ENCODE measurements at regions not wholly inside any gene's neighbourhood (a gene's known extent, or its start where the extent isn't known, plus 50 kb on each side); places are given as distances from the start of the nearest gene placed in this dataset.
"Not testable (repeated sequence)": the region's sequence is repeated elsewhere in the genome, so short reads cannot be mapped to it uniquely, and the experiment has no call there.

GRCh38 chr17:33983824-33984574 lies 271.1 kb upstream of the CCL2 start:
- DNase-seq = no peak

- DNase-seq = no peak
Measured at GRCh38 chr17:33986088-33986487, 269.0 kb upstream of the CCL2 start.

- DNase-seq = no peak
Measured at GRCh38 chr17:33986566-33986965, 268.5 kb upstream of the CCL2 start.

- DNase-seq = no peak
Measured at GRCh38 chr17:33987162-33987561, 267.9 kb upstream of the CCL2 start.

- DNase-seq = no peak
Measured at GRCh38 chr17:33989361-33990148, 265.5 kb upstream of the CCL2 start.

- DNase-seq = no peak
Measured at GRCh38 chr17:33990943-33991706, 264.0 kb upstream of the CCL2 start.

GRCh38 chr17:33992113-33992512 lies 263.0 kb upstream of the CCL2 start:
- no peak for DNase-seq

- no peak for DNase-seq
Measured at GRCh38 chr17:34000639-34001038, 254.4 kb upstream of the CCL2 start.

- DNase-seq = no peak
Measured at GRCh38 chr17:34001246-34001645, 253.8 kb upstream of the CCL2 start.

GRCh38 chr17:34006126-34006525 lies 249.0 kb upstream of the CCL2 start:
- DNase-seq = no peak

- no peak for DNase-seq
Measured at GRCh38 chr17:34008125-34008524, 247.0 kb upstream of the CCL2 start.

- no peak for DNase-seq
Measured at GRCh38 chr17:34009912-34010311, 245.2 kb upstream of the CCL2 start.

- DNase-seq = no peak
Measured at GRCh38 chr17:34010534-34010933, 244.6 kb upstream of the CCL2 start.

GRCh38 chr17:34011599-34011998 lies 243.5 kb upstream of the CCL2 start:
- DNase-seq = no peak

- no peak for DNase-seq
Measured at GRCh38 chr17:34012709-34013375, 242.2 kb upstream of the CCL2 start.

GRCh38 chr17:34015253-34015652 lies 239.8 kb upstream of the CCL2 start:
- DNase-seq = no peak

- no peak for DNase-seq
Measured at GRCh38 chr17:34024386-34024785, 230.7 kb upstream of the CCL2 start.

GRCh38 chr17:34024806-34025551 lies 230.1 kb upstream of the CCL2 start:
- no peak for DNase-seq

- not testable (repeated sequence) for DNase-seq
Measured at GRCh38 chr17:34030601-34031000, 224.5 kb upstream of the CCL2 start.

- DNase-seq = not testable (repeated sequence)
Measured at GRCh38 chr17:34032305-34032704, 222.8 kb upstream of the CCL2 start.

- DNase-seq = not testable (repeated sequence)
Measured at GRCh38 chr17:34038786-34039185, 216.3 kb upstream of the CCL2 start.

- not testable (repeated sequence) for DNase-seq
Measured at GRCh38 chr17:34039213-34039612, 215.9 kb upstream of the CCL2 start.
